Panc1 (cell line): ENCODE measurements at regions not wholly inside any gene's neighbourhood (a gene's known extent, or its start where the extent isn't known, plus 50 kb on each side); places are given as distances from the start of the nearest gene placed in this dataset.

Experiments used
- ATAC-seq: fragments of 200-7000 bp; cut with Tn5 transposase; 2 replicates; pipeline ENCODE4 v1.9.1; 2020; ENCODE audit warnings: mild to moderate bottlenecking, moderate library complexity
- BruUV-seq: library from RNA; stranded (reverse); fragments of 400-500 nt; replicated peaks from 2 replicates; lab custom pipeline; 2021; lab: Mats Ljungman, UMichigan
- CTCF ChIA-PET: fragments of 300-600 bp; sonication (Branson Sonifier 250); formaldehyde crosslinking; loops from one replicate; lab custom pipeline; 2022; ENCODE audit warnings: antibody characterized with exemption; lab: Charles Lee
- POLR2A ChIA-PET: fragments of 300-600 bp; sonication (Branson Sonifier 250); formaldehyde crosslinking; loops from one replicate; lab custom pipeline; 2022; ENCODE audit warnings: antibody characterized with exemption; lab: Charles Lee
- DNase-seq: peaks from one replicate; pipeline ENCODE4 v3.0.0-alpha.2; 2010; ENCODE audit warnings: low read depth, low spot score
- H3K27ac ChIP-seq: 2 replicates; pipeline ENCODE4 v1.5.1; 2011; ENCODE audit warnings: mild to moderate bottlenecking, low read length, inconsistent platforms
- H3K27me3 ChIP-seq: fragments of 200-500 bp; sonication (Bioruptor generic); 2 replicates; pipeline ENCODE4 v1.6.0; 2014; ENCODE audit warnings: low read length, inconsistent platforms; ENCODE audit not compliant: control insufficient read depth, insufficient read depth
- H3K36me3 ChIP-seq: fragments of 200-500 bp; sonication (Bioruptor generic); 2 replicates; pipeline ENCODE4 v1.5.1; 2014; ENCODE audit warnings: inconsistent platforms, mild to moderate bottlenecking, low read length, moderate library complexity; ENCODE audit not compliant: control insufficient read depth, insufficient read depth
- H3K4me1 ChIP-seq: 2 replicates; pipeline ENCODE4 v1.5.1; 2011; ENCODE audit warnings: inconsistent platforms, mild to moderate bottlenecking, low read length, moderate library complexity; ENCODE audit not compliant: control insufficient read depth, insufficient read depth
- H3K4me3 ChIP-seq, 2 experiments: 2 replicates each; pipeline ENCODE4 v1.5.1; 2011 to 2012; ENCODE audit warnings: low read depth in 2 of 2, low read length in 2 of 2, mild to moderate bottlenecking in 2 of 2, inconsistent platforms in 1 of 2, moderate library complexity in 1 of 2
- H3K9me3 ChIP-seq: fragments of 200-500 bp; sonication (Bioruptor generic); 2 replicates; pipeline ENCODE4 v1.5.1; 2014; ENCODE audit warnings: low read depth, mild to moderate bottlenecking, inconsistent platforms, low read length, moderate library complexity; ENCODE audit not compliant: control insufficient read depth, insufficient read depth
- CTCF ChIP-seq: fragments of 450-650 bp; IDR thresholded peaks from 2 replicates; pipeline ENCODE4 v1.5.1; 2017; ENCODE audit warnings: mild to moderate bottlenecking
- POLR2AphosphoS5 ChIP-seq: IDR thresholded peaks from 2 replicates; pipeline ENCODE4 v1.6.1; 2012; ENCODE audit warnings: mild to moderate bottlenecking, low read depth, low read length, moderate library complexity
- REST ChIP-seq, 2 experiments: IDR thresholded peaks; 2 replicates each; pipeline ENCODE4 v1.6.1; 2011 to 2012; ENCODE audit warnings: low read depth in 2 of 2, control low read depth in 1 of 2, low read length in 1 of 2, mild to moderate bottlenecking in 1 of 2, moderate library complexity in 1 of 2; ENCODE audit not compliant: insufficient read depth in 1 of 2
- SIN3A ChIP-seq: IDR thresholded peaks from 2 replicates; pipeline ENCODE4 v1.6.1; 2012; ENCODE audit warnings: low read depth, mild to moderate bottlenecking, low read length, moderate library complexity, borderline replicate concordance; ENCODE audit not compliant: insufficient read depth
- TCF7L2 ChIP-seq: IDR thresholded peaks from 2 replicates; pipeline ENCODE4 v1.6.1; 2011; ENCODE audit warnings: mild to moderate bottlenecking, low read depth, low read length, inconsistent platforms
- in situ Hi-C: cut with HindIII; loops from 2 replicates; pipeline ENCODE4 v1.10.0; 2016; ENCODE audit warnings: low sequenced_read_pairs, low pct_unique_long_range_greater_than_20kb
- intact Hi-C: fragments of 100-400 bp; cut with micrococcal nuclease; formaldehyde crosslinking; loops from one replicate; pipeline ENCODE4 v1.10.0; 2022; ENCODE audit not compliant: unreplicated experiment

- 0 out of 2 replicates have a peak, but pooled peaks cover 3% of the 10 kb centered on the region for H3K4me1 ChIP-seq
- ChIA-PET CTCF (no interaction called here), POLR2A (no interaction called here)
- peak overlapping the region; percentile 30; the same call in 1 of the 2 replicates for H3K27ac ChIP-seq
- no TSS peak for BruUV-seq
- intact Hi-C loops: no loop called here
- TF ChIP-seq SIN3A: no peak
- TF ChIP-seq CTCF: no peak
- TF ChIP-seq REST (IDR thresholded peaks at IDR 0.05; ENCODE audit: insufficient read depth in 1 of 2, low read depth in 2 of 2, low read length in 1 of 2): no peak
- no peak for TF ChIP-seq POLR2AphosphoS5
- no peak for TF ChIP-seq TCF7L2
- no peaks in the 10 kb centered on the region for H3K9me3 ChIP-seq
- DNase-seq (no peak), ATAC-seq (no peak)
- in situ Hi-C loops: no loop called here
- no peak overlapping the region; a peak in 1 of 4 replicates for H3K4me3 ChIP-seq
- H3K36me3 ChIP-seq: no peaks in the 10 kb centered on the region
- no peaks in the 10 kb centered on the region for H3K27me3 ChIP-seq
Observed at GRCh38 chr6:139515511-139515910, 141.1 kb upstream of the CITED2 start.

- 0 out of 2 replicates have a peak, but pooled peaks cover 3% of the 10 kb centered on the region for H3K4me1 ChIP-seq
- DNase-seq: no peak
- ChIA-PET POLR2A (no interaction called here), CTCF (no interaction called here)
- no peaks in the 10 kb centered on the region for H3K9me3 ChIP-seq
- in situ Hi-C loops: no loop called here
- H3K4me3 ChIP-seq: no peak overlapping the region
- intact Hi-C loops: no loop called here
- peak overlapping the region; percentile 30; the same call in 1 of the 2 replicates for H3K27ac ChIP-seq
- H3K36me3 ChIP-seq: no peaks in the 10 kb centered on the region
- no TSS peak for BruUV-seq
- no peaks in the 10 kb centered on the region for H3K27me3 ChIP-seq
- TF ChIP-seq TCF7L2: no peak
- no peak for TF ChIP-seq POLR2AphosphoS5
- no peak for TF ChIP-seq CTCF
- TF ChIP-seq REST (IDR thresholded peaks at IDR 0.05; ENCODE audit: insufficient read depth in 1 of 2, low read depth in 2 of 2, low read length in 1 of 2): no peak
- TF ChIP-seq SIN3A: no peak
- no peak for ATAC-seq
Observed at GRCh38 chr6:139514819-139515218, 140.4 kb upstream of the CITED2 start.
